HCT116 (cell line): ENCODE measurements at regions not wholly inside any gene's neighbourhood (a gene's known extent, or its start where the extent isn't known, plus 50 kb on each side); places are given as distances from the start of the nearest gene placed in this dataset.

Source experiments
- ATAC-seq: fragments of 200-7000 bp; cut with Tn5 transposase; 2 replicates; pipeline ENCODE4 v1.9.1; 2020; ENCODE audit warnings: mild to moderate bottlenecking, moderate library complexity
- BruUV-seq: library from RNA; stranded (reverse); fragments of 400-500 nt; replicated peaks from 2 replicates; lab custom pipeline; 2021; lab: Mats Ljungman, UMichigan
- CTCF ChIA-PET: fragments of 300-600 bp; sonication (Branson Sonifier 250); formaldehyde crosslinking; loops from one replicate; lab custom pipeline; 2021; ENCODE audit warnings: antibody characterized with exemption; lab: Charles Lee
- POLR2A ChIA-PET: fragments of 300-600, 350-600 bp; sonication (Branson Sonifier 250); formaldehyde crosslinking; loops from one replicate; lab custom pipeline; 2021; ENCODE audit warnings: antibody characterized with exemption; lab: Charles Lee
- RAD21 ChIA-PET, 2 experiments: fragments of 300-600 bp; sonication (Branson Sonifier 250); formaldehyde crosslinking; loops; one replicate each; lab custom pipeline; 2023; ENCODE audit warnings: low total read pairs in 2 of 2; ENCODE audit not compliant: uncharacterized antibody in 2 of 2, unreplicated experiment in 2 of 2, low non-redundant PET in 1 of 2; lab: Charles Lee
- DNase-seq: peaks from one replicate; pipeline ENCODE4 v3.0.0-alpha.2; 2010; ENCODE audit warnings: low read depth, low spot score
- H2AFZ ChIP-seq: fragments of 200-600 bp; shearing (Covaris generic), sonication (generic); 2 replicates; pipeline ENCODE4 v1.6.1; 2017; ENCODE audit warnings: low read depth, mixed run types, mixed read lengths, antibody characterized with exemption, low read length; ENCODE audit not compliant: poor library complexity, severe bottlenecking
- H3K27ac ChIP-seq: 2 replicates; pipeline ENCODE4 v1.5.1; 2012; ENCODE audit warnings: low read depth, low read length
- H3K27me3 ChIP-seq: fragments of 200-600 bp; sonication (generic); 2 replicates; pipeline ENCODE4 v1.6.1; 2016; ENCODE audit warnings: mixed run types, low read length, mixed read lengths; ENCODE audit not compliant: insufficient read depth
- H3K36me3 ChIP-seq, 2 experiments: fragments of 200-500 bp in 1 of 2; fragments of 200-600 bp in 1 of 2; sonication (Bioruptor generic) in 1 of 2; sonication (generic) in 1 of 2; 2 replicates each; pipeline versions ENCODE4 v1.5.1 to v1.6.1; 2014 to 2016; ENCODE audit warnings: low read length in 2 of 2, inconsistent platforms in 1 of 2, mixed read lengths in 1 of 2, mixed run types in 1 of 2; ENCODE audit not compliant: insufficient read depth in 2 of 2, control insufficient read depth in 1 of 2
- H3K4me1 ChIP-seq, 2 experiments: fragments of 200-600 bp in 1 of 2; sonication (generic) in 1 of 2; 2 replicates each; pipeline versions ENCODE4 v1.5.1 to v1.6.1; 2012 to 2017; ENCODE audit warnings: low read length in 2 of 2, inconsistent platforms in 1 of 2, mild to moderate bottlenecking in 1 of 2, mixed read lengths in 1 of 2, mixed run types in 1 of 2, moderate library complexity in 1 of 2; ENCODE audit not compliant: insufficient read depth in 2 of 2, control insufficient read depth in 1 of 2
- H3K4me2 ChIP-seq: fragments of 200-600 bp; sonication (generic); 2 replicates; pipeline ENCODE4 v1.6.1; 2017; ENCODE audit warnings: mixed run types, low read length, mixed read lengths
- H3K4me3 ChIP-seq, 2 experiments: fragments of 200-600 bp in 1 of 2; sonication (generic) in 1 of 2; replicated peaks in 1 of 2; 2 replicates each; pipeline ENCODE4 v1.5.1; 2011 to 2016; ENCODE audit warnings: low read length in 2 of 2, control low read depth in 1 of 2, low read depth in 1 of 2, mild to moderate bottlenecking in 1 of 2, mixed read lengths in 1 of 2, mixed run types in 1 of 2
- H3K79me2 ChIP-seq: fragments of 200-600 bp; sonication (generic); 2 replicates; pipeline ENCODE4 v1.6.1; 2017; ENCODE audit warnings: mild to moderate bottlenecking, mixed run types, low read length, moderate library complexity, mixed read lengths; ENCODE audit not compliant: insufficient read depth
- H3K9ac ChIP-seq: fragments of 200-600 bp; sonication (generic); 2 replicates; pipeline ENCODE4 v1.6.1; 2016; ENCODE audit warnings: low read length, mixed read lengths
- H3K9me2 ChIP-seq: fragments of 200-600 bp; sonication (generic), shearing (Covaris generic); 2 replicates; pipeline ENCODE4 v1.6.1; 2017; ENCODE audit warnings: mixed run types, mild to moderate bottlenecking, moderate library complexity; ENCODE audit not compliant: insufficient read depth
- H3K9me3 ChIP-seq, 2 experiments: fragments of 200-500 bp in 1 of 2; fragments of 200-600 bp in 1 of 2; sonication (Bioruptor generic) in 1 of 2; sonication (generic) in 1 of 2; 2 replicates each; pipeline ENCODE4 v1.6.1; 2014 to 2017; ENCODE audit warnings: low read length in 2 of 2, mixed read lengths in 2 of 2, inconsistent platforms in 1 of 2, low read depth in 1 of 2, mild to moderate bottlenecking in 1 of 2, mixed run types in 1 of 2, moderate library complexity in 1 of 2; ENCODE audit not compliant: control insufficient read depth in 1 of 2, insufficient read depth in 1 of 2
- H4K20me1 ChIP-seq: fragments of 200-600 bp; sonication (generic), shearing (Covaris generic); 2 replicates; pipeline ENCODE4 v1.6.1; 2017; ENCODE audit warnings: mixed run types, mild to moderate bottlenecking, moderate library complexity; ENCODE audit not compliant: insufficient read depth
- CBX3 ChIP-seq: IDR thresholded peaks from 2 replicates; pipeline ENCODE4 v1.6.1; 2012; ENCODE audit warnings: low read depth
- CEBPB ChIP-seq: IDR thresholded peaks from 2 replicates; pipeline ENCODE4 v1.6.1; 2012; ENCODE audit warnings: low read depth
- EGR1 ChIP-seq: IDR thresholded peaks from 2 replicates; pipeline ENCODE4 v1.6.1; 2012; ENCODE audit warnings: low read depth
- EZH2 ChIP-seq: fragments of 200-600 bp; sonication (generic); IDR thresholded peaks from 2 replicates; pipeline ENCODE4 v1.6.1; 2017; ENCODE audit warnings: antibody characterized with exemption, mixed run types
- EZH2phosphoT487 ChIP-seq: fragments of 200-600 bp; IDR thresholded peaks from 2 replicates; pipeline ENCODE4 v1.6.1; 2018; ENCODE audit warnings: antibody characterized with exemption, borderline replicate concordance
- FOSL1 ChIP-seq: IDR thresholded peaks from 2 replicates; pipeline ENCODE4 v1.6.1; 2012; ENCODE audit warnings: low read depth
- JUND ChIP-seq: IDR thresholded peaks from 2 replicates; pipeline ENCODE4 v1.6.1; 2012
- POLR2A ChIP-seq: IDR thresholded peaks from 2 replicates; pipeline ENCODE4 v1.7.0; 2011; ENCODE audit warnings: borderline replicate concordance; ENCODE audit not compliant: insufficient read depth, insufficient read length; ENCODE audit errors: extremely low read depth
- POLR2AphosphoS5 ChIP-seq: IDR thresholded peaks from 2 replicates; pipeline ENCODE4 v1.6.1; 2011; ENCODE audit warnings: mild to moderate bottlenecking, low read depth, low read length, moderate library complexity
- RAD21 ChIP-seq: IDR thresholded peaks from 2 replicates; pipeline ENCODE4 v1.6.1; 2012; ENCODE audit warnings: low read depth, mild to moderate bottlenecking
- SIN3A ChIP-seq: IDR thresholded peaks from 2 replicates; pipeline ENCODE4 v1.6.1; 2012; ENCODE audit warnings: low read depth
- SP1 ChIP-seq: IDR thresholded peaks from 2 replicates; pipeline ENCODE4 v1.6.1; 2012; ENCODE audit warnings: low read depth
- SRF ChIP-seq: IDR thresholded peaks from 2 replicates; pipeline ENCODE4 v1.6.1; 2012; ENCODE audit warnings: low read depth
- TCF7L2 ChIP-seq: IDR thresholded peaks from 2 replicates; pipeline ENCODE4 v1.7.0; 2011; ENCODE audit warnings: borderline replicate concordance, inconsistent platforms; ENCODE audit not compliant: insufficient read depth, insufficient read length; ENCODE audit errors: extremely low read depth
- YY1 ChIP-seq: IDR thresholded peaks from 2 replicates; pipeline ENCODE4 v1.6.1; 2011; ENCODE audit warnings: low read length, low read depth, moderate library complexity, mild to moderate bottlenecking; ENCODE audit not compliant: insufficient replicate concordance; ENCODE audit errors: extremely low read depth
- ZFX ChIP-seq: fragments of 450-650 bp; IDR thresholded peaks from 2 replicates; pipeline ENCODE4 v1.6.1; 2017
- ZNF274 ChIP-seq: fragments of 200-500 bp; sonication (Bioruptor generic); IDR thresholded peaks from 2 replicates; pipeline ENCODE4 v1.6.1; 2014; ENCODE audit warnings: mild to moderate bottlenecking, low read depth, low read length, inconsistent platforms
- intact Hi-C: fragments of 100-400 bp; cut with micrococcal nuclease; formaldehyde crosslinking; loops from 2 replicates; pipeline ENCODE4 v1.10.0; 2022
- TF ChIP-seq, protein P1 (sequence below): IDR thresholded peaks from 2 replicates; pipeline ENCODE4 v1.6.1; 2012
- TF ChIP-seq, protein P2 (sequence below): IDR thresholded peaks from 2 replicates; pipeline ENCODE4 v1.6.1; 2012
- TF ChIP-seq, protein P3 (sequence below), 3 experiments: fragments of 200-600 bp in 1 of 3; sonication (generic) in 1 of 3; IDR thresholded peaks in 2 of 3; conservative IDR thresholded peaks in 1 of 3; 2 replicates each; pipeline ENCODE4 v1.5.1; 2012 to 2017; ENCODE audit warnings: low read depth in 2 of 3, low read length in 2 of 3, antibody characterized with exemption in 1 of 3, borderline replicate concordance in 1 of 3, control low read depth in 1 of 3, mild to moderate bottlenecking in 1 of 3, mixed read lengths in 1 of 3, mixed run types in 1 of 3, moderate library complexity in 1 of 3; ENCODE audit not compliant: insufficient read depth in 1 of 3

DNA sequence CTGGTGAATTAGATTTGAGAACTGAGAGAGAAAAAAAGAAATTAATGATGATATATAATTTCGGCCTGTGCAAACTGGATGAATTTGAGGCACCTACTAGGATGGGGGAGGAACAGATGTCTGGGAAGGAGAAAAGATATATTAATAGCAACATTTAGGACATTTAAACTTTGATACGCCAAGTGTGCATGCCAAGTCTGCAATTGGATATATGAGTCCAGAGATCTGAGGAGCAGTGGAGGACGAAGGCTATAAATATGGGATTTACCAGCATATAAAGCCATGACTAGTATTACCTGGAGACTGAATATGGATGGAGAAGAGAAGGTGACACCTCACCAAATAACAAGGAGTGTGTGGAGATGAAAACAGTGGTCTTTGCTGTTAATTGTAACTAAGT is 272.6 kb upstream of the HSF2 start:
- ChIA-PET RAD21 (no interaction called here), CTCF (no interaction called here), POLR2A (no interaction called here)
- no TSS peak for BruUV-seq
- Histone ChIP-seq H3K36me3 (no peaks in the 10 kb centered on the region), H3K4me2 (no peak overlapping the region), H3K9me3 (no peaks in the 10 kb centered on the region), H3K27me3 (no peaks in the 10 kb centered on the region), H2AFZ (no peak overlapping the region), H3K9ac (no peak overlapping the region), H3K79me2 (no peaks in the 10 kb centered on the region), H3K4me1 (no peaks in the 10 kb centered on the region), H3K9me2 (no peaks in the 10 kb centered on the region), H4K20me1 (no peaks in the 10 kb centered on the region), H3K4me3 (no peak overlapping the region), H3K27ac (no peak overlapping the region)
- intact Hi-C loops, result no loop called here
- DNase-seq (no peak), ATAC-seq (no peak)
- TF ChIP-seq EGR1 (no peak), POLR2AphosphoS5 (no peak), SIN3A (no peak), POLR2A (no peak), JUND (no peak), SRF (no peak), TCF7L2 (no peak), EZH2phosphoT487 (no peak), SP1 (no peak), EZH2 (no peak)
- TF ChIP-seq, protein P1, sequence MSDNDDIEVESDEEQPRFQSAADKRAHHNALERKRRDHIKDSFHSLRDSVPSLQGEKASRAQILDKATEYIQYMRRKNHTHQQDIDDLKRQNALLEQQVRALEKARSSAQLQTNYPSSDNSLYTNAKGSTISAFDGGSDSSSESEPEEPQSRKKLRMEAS, result no peak

DNA sequence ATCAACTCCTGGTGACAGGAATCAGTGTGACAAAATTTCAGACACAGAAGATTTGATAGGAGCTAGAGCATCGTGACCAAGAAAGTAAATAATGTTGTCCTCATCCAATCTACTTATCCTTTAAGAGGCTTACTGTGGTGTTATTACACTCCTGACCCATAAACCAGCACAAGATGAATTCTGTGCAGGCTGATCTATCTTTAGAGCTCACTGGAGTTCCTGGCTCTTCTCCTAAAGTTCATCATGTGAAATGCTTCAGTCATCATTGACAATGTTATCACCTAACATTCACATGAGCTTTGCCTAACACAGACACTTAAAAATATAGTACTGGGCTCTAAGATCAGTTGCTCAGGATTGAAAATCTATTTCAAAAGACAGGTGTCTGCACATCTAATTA is 271.0 kb upstream of the HSF2 start:
- H3K27me3 ChIP-seq, result no peaks in the 10 kb centered on the region
- peak overlapping the region; percentile 46 for H2AFZ ChIP-seq
- H3K4me1 ChIP-seq, result no peaks in the 10 kb centered on the region
- ChIA-PET POLR2A (no interaction called here), RAD21 (no interaction called here), CTCF (no interaction called here)
- no peak overlapping the region for H3K4me2 ChIP-seq
- H3K4me3 ChIP-seq, result no peak overlapping the region
- intact Hi-C loops, result no loop called here
- ATAC-seq, result no peak
- DNase-seq, result no peak
- no peak overlapping the region for H3K9ac ChIP-seq
- BruUV-seq, result no TSS peak
- H3K79me2 ChIP-seq, result no peaks in the 10 kb centered on the region
- H3K9me2 ChIP-seq, result no peaks in the 10 kb centered on the region
- H4K20me1 ChIP-seq, result no peaks in the 10 kb centered on the region
- H3K9me3 ChIP-seq, result no peaks in the 10 kb centered on the region
- H3K36me3 ChIP-seq, result no peaks in the 10 kb centered on the region
- H3K27ac ChIP-seq, result no peak overlapping the region
- no peak for TF ChIP-seq POLR2AphosphoS5
- no peak for TF ChIP-seq CEBPB
- TF ChIP-seq EZH2, result no peak
- TF ChIP-seq, protein P2, sequence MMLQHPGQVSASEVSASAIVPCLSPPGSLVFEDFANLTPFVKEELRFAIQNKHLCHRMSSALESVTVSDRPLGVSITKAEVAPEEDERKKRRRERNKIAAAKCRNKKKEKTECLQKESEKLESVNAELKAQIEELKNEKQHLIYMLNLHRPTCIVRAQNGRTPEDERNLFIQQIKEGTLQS, result no peak
- TF ChIP-seq JUND, result no peak
- TF ChIP-seq POLR2A, result no peak
- TF ChIP-seq, protein P1, result no peak
- TF ChIP-seq EGR1, result no peak
- TF ChIP-seq CBX3, result no peak
- no peak for TF ChIP-seq ZNF274
- no peak for TF ChIP-seq RAD21
- no peak for TF ChIP-seq TCF7L2
- TF ChIP-seq SP1, result no peak
- TF ChIP-seq YY1, result no peak
- TF ChIP-seq SRF, result no peak
- TF ChIP-seq FOSL1, result no peak
- TF ChIP-seq, protein P3, sequence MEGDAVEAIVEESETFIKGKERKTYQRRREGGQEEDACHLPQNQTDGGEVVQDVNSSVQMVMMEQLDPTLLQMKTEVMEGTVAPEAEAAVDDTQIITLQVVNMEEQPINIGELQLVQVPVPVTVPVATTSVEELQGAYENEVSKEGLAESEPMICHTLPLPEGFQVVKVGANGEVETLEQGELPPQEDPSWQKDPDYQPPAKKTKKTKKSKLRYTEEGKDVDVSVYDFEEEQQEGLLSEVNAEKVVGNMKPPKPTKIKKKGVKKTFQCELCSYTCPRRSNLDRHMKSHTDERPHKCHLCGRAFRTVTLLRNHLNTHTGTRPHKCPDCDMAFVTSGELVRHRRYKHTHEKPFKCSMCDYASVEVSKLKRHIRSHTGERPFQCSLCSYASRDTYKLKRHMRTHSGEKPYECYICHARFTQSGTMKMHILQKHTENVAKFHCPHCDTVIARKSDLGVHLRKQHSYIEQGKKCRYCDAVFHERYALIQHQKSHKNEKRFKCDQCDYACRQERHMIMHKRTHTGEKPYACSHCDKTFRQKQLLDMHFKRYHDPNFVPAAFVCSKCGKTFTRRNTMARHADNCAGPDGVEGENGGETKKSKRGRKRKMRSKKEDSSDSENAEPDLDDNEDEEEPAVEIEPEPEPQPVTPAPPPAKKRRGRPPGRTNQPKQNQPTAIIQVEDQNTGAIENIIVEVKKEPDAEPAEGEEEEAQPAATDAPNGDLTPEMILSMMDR (IDR thresholded peaks at IDR 0.05 in 2 of 3, conservative IDR thresholded peaks at IDR 0.05 in 1 of 3; ENCODE audit: borderline replicate concordance in 1 of 3, insufficient read depth in 1 of 3, low read depth in 2 of 3, low read length in 2 of 3), result no peak
- TF ChIP-seq ZFX, result no peak
